ENCODE measurements at regions not wholly inside any gene's neighbourhood (a gene's known extent, or its start where the extent isn't known, plus 50 kb on each side); places are given as distances from the start of the nearest gene placed in this dataset.
A peak's percentile ranks its signal among the peaks of the same experiment; 100 is the strongest.

- H3K4me3 ChIP-seq (ENCODE audit: low read depth, low read length), result no peak overlapping the region
- DNase-seq (ENCODE audit: low read depth), result no peak
- TF ChIP-seq MAX (IDR thresholded peaks at IDR 0.05; ENCODE audit: low read depth, low read length) (no peak), MYC (IDR thresholded peaks at IDR 0.05; ENCODE audit: low read depth, low read length) (no peak), CTCF (IDR thresholded peaks at IDR 0.05; ENCODE audit: low read depth, low read length) (no peak), POLR2A (IDR thresholded peaks at IDR 0.05; ENCODE audit: extremely low read depth, insufficient read length) (no peak)
Observed at GRCh38 chr18:71287268-71287667, 998.4 kb downstream of the SOCS6 start.

- no peak for TF ChIP-seq POLR2A (IDR thresholded peaks at IDR 0.05; ENCODE audit: extremely low read depth, insufficient read length)
- TF ChIP-seq MAX (IDR thresholded peaks at IDR 0.05; ENCODE audit: low read depth, low read length), result no peak
- TF ChIP-seq CTCF (IDR thresholded peaks at IDR 0.05; ENCODE audit: low read depth, low read length), result no peak
- no peak for TF ChIP-seq MYC (IDR thresholded peaks at IDR 0.05; ENCODE audit: low read depth, low read length)
- H3K4me3 ChIP-seq (ENCODE audit: low read depth, low read length), result no peak overlapping the region
- DNase-seq (ENCODE audit: low read depth), result peak; percentile 37
Observed at GRCh38 chr18:71252351-71252865, 963.6 kb downstream of the SOCS6 start.

GRCh38 chr18:71250191-71250590 is 961.3 kb downstream of the SOCS6 start:
- no peak overlapping the region for H3K4me3 ChIP-seq (ENCODE audit: low read depth, low read length)
- DNase-seq (ENCODE audit: low read depth), result no peak
- TF ChIP-seq POLR2A (IDR thresholded peaks at IDR 0.05; ENCODE audit: extremely low read depth, insufficient read length), result no peak
- no peak for TF ChIP-seq MYC (IDR thresholded peaks at IDR 0.05; ENCODE audit: low read depth, low read length)
- TF ChIP-seq MAX (IDR thresholded peaks at IDR 0.05; ENCODE audit: low read depth, low read length), result no peak
- no peak for TF ChIP-seq CTCF (IDR thresholded peaks at IDR 0.05; ENCODE audit: low read depth, low read length)

- TF ChIP-seq MAX (IDR thresholded peaks at IDR 0.05; ENCODE audit: low read depth, low read length), result no peak
- no peak for TF ChIP-seq POLR2A (IDR thresholded peaks at IDR 0.05; ENCODE audit: extremely low read depth, insufficient read length)
- no peak for TF ChIP-seq CTCF (IDR thresholded peaks at IDR 0.05; ENCODE audit: low read depth, low read length)
- no peak for TF ChIP-seq MYC (IDR thresholded peaks at IDR 0.05; ENCODE audit: low read depth, low read length)
Observed at GRCh38 chr18:71249791-71250190, 960.9 kb downstream of the SOCS6 start.

GRCh38 chr18:71242981-71243380 is 954.1 kb downstream of the SOCS6 start:
- H3K4me3 ChIP-seq (ENCODE audit: low read depth, low read length), result no peak overlapping the region
- TF ChIP-seq CTCF (IDR thresholded peaks at IDR 0.05; ENCODE audit: low read depth, low read length) (no peak), POLR2A (IDR thresholded peaks at IDR 0.05; ENCODE audit: extremely low read depth, insufficient read length) (no peak), MAX (IDR thresholded peaks at IDR 0.05; ENCODE audit: low read depth, low read length) (no peak), MYC (IDR thresholded peaks at IDR 0.05; ENCODE audit: low read depth, low read length) (no peak)
- no peak for DNase-seq (ENCODE audit: low read depth)

More at GRCh38 chr18:71249791-71250190, 960.9 kb downstream of the SOCS6 start:
- no peak overlapping the region for H3K4me3 ChIP-seq (ENCODE audit: low read depth, low read length)
- DNase-seq (ENCODE audit: low read depth), result no peak

Data from NB4 (cell line).